Limb (tissue), 2 donors: ENCODE measurements at regions not wholly inside any gene's neighbourhood (a gene's known extent, or its start where the extent isn't known, plus 50 kb on each side); places are given as distances from the start of the nearest gene placed in this dataset.
"Not testable (repeated sequence)": the region's sequence is repeated elsewhere in the genome, so short reads cannot be mapped to it uniquely, and the experiment has no call there.

ENCODE experiments used
- DNase-seq, 2 donors: peaks; one replicate each; pipeline ENCODE4 v3.0.0-alpha.2; 2016; ENCODE audit errors: extremely low spot score in 2 of 2

DNA sequence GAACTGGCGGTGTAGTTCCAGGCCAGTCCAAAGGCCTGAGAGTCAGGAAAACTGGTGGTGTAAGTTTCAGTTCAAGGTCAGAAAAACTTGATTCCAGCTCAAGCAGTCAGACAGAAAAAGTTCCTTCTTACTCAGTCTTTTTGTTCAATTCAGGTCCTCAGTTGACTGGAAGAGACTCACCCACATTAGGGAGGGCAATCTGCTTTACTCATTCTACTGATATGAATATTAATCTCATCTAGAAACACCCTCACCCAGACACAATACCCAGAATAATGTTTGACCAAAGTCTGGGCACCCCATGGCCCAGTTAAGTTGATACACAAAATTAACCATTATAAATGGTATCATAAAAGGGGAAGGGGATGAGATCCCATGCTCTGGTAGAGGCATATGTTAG, 50.1 kb upstream of the LTA4H start:
- no peak for DNase-seq

DNA sequence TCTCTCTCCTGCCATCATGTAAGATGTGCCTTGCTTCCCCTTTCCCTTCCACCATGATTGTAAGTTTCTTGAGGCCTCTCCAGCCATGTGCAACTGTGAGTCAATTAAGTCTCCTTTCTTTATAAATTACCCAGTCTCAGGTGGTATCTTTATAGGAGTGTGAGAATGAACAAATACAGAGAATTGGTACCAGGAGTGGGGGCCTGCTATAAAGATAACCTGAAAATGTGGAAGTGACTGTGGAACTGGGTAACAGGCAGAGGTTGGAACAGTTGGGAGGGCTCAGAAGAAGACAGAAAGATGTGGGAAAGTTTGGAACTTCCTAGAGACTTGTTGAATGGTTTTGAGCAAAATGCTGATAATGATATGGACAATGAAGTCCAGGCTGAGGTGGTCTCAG, 50.8 kb upstream of the LTA4H start:
- not testable (repeated sequence) for DNase-seq

DNA sequence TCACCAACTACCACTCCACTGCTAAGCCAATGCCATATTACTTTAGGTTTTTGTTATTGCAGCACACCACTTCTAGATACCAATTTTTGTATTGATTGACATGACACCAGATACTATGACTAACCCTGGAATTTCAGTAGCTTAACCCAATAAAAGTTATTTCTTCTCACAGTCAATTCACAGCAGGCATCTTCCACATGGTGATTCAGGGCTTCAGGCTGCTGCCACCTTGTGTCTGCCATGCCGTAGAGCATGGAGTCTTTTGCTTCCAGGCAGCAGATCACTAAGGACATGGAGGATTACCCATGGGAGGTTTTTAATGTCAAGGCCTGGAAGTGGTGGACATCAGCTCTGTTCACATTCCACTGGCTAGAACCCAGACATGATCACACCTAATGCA, 56.4 kb upstream of the LTA4H start:
- DNase-seq: no peak

DNA sequence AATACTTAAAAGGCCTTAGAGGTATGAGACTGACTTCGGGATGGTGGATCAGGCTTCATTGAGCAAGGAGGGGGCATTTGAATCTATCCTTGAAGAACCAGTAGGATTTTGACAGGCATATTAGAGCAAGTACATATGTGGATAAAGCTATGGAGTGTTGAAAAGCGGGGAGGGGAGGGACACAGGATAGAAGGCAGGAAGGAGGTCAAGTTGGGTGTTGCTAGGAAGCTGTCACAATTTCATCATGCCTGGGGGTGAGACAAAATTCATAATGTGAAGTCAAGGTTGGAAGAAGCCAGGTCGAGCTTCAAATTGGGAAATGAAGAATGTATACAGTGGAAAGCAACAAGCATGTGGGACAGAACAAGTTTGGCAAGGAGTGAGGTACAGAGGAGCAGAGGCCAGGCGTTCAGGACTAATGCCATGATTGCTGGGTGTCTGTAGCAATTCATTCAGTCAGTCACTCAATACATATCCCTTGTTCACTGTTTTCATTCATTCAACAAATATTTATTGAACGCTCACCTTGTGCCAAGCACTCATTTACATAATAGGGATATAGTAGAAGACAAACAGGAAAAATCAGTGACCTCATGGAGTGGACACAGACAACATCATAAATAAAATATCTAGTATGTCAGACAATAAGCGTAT, 58.3 kb upstream of the LTA4H start:
- DNase-seq: no peak

DNA sequence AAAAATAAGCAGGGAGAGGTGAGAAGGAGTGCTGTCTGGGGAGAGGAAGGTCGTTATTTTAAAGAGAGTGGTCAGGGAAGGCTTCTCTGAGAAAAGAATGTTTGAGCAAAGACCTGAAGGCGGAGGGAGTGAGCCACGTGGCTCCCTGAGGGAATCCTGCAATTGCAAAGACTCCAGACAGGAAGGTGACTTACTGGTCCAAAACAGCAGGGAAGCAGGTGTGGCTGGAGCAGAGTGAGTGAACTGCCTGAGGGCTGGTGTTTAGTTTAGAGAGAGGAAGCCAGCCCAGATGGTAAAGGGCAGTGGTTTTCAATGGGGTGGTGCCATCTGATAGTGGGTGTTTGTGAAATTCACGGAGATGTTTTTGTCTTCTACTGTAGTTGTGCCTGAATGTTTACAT, 58.8 kb upstream of the LTA4H start:
- DNase-seq: no peak

DNA sequence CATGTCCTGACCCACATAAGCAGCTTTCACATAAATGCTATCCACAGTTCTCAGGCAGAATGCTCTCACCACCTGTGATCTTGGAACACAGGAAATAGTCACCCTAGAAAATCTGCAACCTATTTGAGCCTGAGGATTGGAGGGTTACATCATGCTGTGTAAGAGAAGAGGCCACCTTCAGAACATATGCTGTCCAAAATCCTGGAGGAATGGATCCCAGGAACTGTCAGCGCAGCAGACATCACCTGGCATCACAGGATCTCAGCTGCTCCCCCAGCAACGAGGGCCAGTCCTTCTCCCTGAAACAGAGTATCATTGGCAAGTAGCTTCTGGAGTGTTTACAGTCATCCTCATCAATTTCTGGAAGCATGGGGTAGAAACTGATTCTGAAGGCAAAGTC, 63.2 kb upstream of the LTA4H start:
- DNase-seq: no peak

DNA sequence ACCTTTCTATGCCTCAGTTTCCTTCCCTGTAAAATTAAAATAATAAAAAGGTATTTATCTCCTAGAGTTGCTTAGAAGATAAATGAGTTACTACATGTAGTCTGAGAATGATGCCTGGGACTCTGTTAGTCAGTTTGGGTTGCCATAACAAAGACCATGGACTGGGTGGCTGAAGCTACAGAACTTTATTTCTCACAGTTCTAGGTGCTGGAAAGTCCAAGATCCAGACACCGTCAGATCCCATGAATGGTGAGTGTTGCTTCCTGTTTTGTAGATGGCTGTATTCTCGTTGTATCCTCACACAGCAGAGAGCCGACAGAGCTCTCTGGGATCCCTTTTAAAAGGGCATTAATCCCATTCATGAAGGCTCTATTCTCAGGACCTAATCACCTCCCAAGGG, 64.0 kb upstream of the LTA4H start:
- DNase-seq: no peak

DNA sequence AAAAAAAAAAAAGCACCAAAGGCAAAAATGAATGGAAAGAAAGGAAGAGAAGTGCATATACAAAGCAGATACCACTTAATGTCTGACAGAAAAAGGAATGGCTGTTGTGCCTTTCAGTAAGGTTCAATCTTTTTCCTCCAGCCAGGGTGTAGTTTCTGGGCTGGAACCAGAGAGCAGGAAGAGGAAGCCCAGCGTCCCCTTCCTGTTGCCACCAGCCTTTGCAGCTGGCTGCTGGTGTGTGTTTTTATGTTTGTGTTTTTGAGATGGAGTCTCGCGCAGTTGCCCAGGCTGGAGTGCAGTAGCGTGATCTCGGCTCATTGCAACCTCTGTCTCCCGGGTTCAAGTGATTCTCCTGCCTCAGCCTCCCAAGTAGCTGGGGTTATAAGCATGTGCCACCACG, 64.6 kb upstream of the LTA4H start:
- no peak for DNase-seq

DNA sequence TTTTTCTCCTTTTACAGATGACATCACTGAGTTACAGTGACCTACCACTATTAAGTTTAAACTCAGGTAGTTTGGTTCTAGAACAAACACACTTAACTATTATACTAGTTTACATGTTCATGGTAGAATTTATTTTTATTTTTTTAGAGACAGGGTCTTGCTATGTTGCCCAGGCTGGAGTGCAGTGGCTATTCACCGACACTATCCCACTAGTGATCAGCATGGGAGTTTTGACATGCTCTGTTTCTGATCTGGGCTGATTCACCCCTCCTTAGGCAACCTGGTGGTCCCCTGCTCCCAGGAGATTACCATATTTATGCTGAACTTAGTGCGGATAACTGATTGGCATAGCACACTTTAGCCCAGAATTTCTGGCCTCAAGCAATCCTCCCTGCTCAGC, 66.4 kb upstream of the LTA4H start:
- DNase-seq: no peak

DNA sequence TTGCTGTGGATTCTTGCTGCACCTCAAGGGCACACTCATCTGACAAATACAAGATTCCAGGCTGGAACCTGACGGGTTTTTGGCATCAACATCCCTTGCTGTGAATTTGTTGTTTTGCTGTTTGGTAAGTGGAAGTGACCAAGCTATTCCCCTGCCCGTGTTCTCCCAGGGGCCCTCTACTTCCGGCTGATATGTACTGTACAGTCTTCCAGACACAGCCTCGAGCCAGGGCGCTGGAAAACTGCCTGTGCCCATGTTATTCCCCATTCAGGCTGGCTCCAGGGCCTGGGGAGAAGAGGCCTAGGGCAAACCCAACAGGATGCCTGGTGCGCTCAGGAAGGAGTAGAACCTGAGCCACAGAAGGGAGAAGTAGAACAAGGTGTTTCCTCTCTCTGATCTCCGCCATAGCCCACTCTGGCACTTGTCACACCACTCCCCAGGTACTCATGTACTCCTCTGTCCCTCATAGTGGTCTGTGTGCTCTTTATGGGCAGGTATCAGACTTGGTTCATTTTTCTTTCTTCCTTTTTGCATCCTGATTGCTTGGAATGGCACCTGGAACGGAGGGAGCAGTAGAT, 67.8 kb upstream of the LTA4H start:
- no peak for DNase-seq

DNA sequence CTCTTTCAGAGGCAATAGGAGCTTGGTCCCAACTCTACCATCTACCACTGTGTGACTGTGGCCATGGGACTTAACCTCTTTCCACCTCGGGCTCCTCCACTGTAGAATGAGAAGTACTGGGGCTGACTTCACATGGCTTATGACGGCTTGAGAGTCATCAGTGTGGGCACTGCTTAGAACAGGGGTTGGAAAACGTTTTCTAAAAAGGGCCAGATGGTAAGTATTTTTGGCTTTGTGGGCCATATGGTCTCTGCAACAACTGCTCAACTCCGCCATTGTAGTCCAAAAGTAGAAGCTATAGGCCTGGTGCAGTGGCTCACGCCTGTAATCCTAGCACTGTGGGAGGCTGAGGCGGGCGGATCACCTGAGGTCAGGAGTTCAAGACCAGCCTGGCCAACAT, 69.2 kb upstream of the LTA4H start:
- no peak for DNase-seq

DNA sequence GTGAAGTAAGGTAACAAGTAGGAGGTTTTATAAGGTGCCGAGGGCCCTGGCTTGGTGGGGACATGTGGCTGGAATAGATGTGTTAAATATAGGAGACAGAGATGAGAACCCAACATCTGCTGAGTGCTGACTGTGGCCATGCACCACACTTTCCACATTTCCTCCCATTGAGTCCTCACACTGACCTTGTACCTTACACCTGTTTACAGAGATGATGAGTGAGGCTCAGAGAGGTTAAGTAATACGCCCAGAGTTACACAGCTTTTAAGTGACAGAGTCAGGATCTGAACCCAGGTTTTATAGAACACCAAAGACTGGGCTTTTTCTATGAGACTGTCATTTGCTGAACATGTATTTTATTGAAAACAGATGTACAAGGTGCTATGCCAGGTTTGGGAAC, 70.8 kb upstream of the LTA4H start:
- no peak for DNase-seq

DNA sequence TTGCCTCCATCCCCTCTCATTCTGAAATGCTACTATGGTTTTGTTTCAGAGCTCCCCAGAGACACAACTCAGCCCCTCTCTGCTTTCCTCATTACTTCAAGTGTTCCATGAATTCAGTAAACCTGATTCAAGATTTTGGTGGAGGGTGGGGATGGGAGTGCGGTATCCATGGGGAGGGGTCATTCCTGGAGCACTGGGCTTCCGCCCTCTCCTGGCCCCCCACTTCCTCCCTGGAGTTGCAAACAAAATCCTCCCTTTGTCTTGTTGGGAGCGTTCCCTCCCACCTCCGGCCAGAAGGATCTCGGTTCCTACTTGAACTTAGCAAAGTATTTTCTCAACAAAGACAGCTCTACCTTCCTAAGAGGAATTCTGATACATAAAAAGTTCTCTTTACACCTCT, 71.8 kb upstream of the LTA4H start:
- peak in 1 of 2 donors; percentile 36 for DNase-seq

DNA sequence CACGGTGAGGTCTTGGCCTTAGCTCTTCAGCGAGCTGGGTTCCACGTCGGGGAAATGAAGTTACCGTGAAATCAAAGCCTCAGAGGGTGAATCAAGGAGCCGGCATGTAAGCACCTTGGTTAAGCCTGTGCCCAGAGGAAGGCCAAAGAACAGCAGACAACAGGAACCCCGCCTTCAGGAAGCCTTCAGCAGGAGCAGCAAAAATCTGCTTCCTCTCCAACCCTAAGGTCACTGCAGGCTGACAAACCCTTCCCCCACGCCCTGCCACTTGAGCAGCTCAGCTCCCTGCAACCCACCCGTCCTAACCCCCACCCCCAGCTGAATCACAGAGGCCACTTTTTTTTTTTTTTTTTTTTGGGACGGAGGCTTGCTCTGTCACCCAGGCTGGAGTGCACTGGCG, 72.9 kb upstream of the LTA4H start:
- DNase-seq: no peak

DNA sequence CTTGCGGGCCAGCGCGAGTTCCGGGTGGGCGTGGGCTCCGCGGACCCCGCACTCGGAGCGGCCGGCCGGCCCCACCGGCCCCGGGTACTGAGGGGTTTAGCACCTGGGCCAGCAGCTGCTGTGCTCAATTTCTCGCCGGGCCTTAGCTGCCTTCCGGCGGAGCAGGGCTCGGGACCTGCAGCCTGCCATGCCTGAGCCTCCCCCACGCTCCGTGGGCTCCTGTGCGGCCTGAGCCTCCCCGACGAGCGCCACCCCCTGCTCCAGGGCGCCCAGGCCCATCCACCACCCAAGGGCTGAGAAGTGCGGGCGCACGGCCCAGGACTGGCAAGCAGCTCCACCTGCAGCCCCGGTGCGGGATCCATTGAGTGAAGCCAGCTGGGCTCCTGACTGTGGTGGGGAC, 73.6 kb upstream of the LTA4H start:
- DNase-seq: not testable (repeated sequence)

DNA sequence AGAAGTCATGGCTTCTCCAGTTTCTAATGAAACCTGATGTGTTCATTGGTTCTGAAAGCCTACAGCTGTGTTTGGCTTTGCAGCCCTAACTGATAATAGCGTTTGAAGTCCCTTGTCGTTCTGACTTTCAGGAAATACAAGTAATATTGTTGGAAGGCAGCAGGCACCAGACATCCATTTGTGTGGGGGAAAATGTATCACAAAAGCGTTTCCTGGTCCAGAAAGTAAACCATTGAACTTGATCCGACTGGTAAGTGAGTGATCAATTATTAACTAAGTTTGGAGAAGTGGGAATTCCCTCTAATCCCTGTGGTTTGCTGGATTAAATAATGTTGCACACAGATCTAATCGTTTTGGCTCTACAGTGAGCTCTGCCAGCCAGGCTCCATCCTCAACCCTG, 77.3 kb upstream of the LTA4H start:
- DNase-seq: no peak

DNA sequence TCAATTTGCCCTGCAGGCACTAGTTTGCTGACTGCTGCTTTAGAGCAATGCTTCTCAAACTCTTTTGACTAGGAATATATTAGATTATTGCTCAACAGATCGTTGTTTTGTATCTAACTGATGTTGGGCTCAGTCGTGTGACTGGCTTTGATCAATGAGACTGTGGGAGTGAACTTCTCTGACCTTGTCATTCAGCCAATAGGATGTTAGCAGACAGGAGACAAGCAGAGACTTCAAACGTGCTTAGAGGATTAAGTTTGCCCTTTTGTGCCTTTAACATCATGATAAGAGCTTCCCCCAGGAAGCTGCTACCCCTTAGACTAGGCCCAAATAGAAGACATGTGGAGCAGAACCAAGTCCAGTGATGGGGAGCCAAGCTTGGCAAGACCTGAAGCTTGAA, 76.7 kb upstream of the ELK3 start:
- DNase-seq: no peak

DNA sequence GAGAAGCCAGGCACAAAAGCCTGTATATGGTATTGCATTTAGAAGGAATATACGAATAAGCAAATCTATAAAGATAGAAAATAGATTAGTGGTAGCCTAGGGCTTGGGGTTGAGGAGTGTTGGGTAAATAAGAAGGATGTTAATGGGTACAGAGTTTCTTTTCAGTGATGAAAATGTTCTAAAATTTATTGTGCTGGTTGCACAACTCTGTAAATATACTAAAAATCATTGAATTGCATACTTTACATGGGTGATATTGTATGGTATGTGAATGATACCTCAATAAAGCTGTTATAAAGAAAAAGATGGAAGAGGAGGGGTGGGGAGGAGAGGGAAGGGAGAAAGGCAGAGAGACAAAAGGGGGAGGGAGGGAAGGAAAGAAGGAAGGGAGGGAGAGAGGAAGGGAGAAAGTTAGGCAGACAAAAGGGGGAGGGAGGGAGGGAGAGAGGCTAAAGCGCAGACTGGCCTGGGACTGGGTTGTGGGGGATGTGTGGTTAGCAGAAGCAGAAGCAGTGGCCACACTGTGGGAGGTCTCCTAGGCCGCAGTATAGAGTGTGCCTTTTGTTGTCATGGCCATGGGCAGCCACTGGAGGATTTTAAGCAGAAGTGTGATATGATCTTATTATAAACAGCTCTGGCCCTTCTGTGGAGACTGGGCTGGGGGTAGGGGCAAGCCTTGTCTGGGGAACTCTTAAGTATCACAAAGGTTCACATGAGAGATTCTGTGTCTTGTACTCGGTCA, 73.6 kb upstream of the ELK3 start:
- DNase-seq: no peak

DNA sequence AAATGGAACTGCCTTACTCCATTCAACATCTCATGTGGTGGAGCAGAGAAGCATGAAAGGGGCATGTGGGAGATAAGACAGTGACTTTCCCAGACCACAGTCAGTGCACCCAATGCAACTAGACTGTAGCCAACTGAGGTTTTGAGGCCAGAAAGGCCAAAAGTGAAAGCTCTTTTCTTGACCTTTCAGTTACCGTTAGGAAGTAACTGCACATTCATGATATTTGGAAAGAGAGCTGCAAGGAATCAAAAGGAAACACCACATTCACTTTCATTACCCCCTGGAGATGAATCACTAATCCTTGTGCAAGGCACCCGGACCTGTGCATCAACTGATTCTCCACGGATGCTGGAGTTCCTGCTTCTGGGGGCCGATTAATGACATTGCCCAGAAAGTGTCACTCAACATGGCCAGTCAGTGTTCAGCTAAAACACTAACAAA, 72.9 kb upstream of the ELK3 start:
- no peak for DNase-seq

DNA sequence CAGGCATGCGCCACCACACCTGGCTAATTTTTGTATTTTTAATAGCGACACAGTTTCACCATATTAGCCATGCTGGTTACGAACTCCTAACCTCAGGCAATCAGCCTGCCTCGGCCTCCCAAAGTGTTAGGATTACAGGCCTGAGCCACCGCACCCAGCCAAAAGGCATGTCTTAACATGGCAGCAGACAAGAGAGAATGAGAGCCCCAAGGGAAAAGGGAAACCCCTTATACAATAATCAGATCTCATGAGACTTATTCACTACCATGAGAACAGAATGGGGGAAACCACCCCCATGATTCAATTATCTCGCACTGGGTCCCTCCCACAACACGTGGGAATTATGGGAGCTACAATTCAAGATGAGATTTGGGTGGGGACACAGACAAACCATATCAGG, 65.9 kb upstream of the ELK3 start:
- not testable (repeated sequence) for DNase-seq

DNA sequence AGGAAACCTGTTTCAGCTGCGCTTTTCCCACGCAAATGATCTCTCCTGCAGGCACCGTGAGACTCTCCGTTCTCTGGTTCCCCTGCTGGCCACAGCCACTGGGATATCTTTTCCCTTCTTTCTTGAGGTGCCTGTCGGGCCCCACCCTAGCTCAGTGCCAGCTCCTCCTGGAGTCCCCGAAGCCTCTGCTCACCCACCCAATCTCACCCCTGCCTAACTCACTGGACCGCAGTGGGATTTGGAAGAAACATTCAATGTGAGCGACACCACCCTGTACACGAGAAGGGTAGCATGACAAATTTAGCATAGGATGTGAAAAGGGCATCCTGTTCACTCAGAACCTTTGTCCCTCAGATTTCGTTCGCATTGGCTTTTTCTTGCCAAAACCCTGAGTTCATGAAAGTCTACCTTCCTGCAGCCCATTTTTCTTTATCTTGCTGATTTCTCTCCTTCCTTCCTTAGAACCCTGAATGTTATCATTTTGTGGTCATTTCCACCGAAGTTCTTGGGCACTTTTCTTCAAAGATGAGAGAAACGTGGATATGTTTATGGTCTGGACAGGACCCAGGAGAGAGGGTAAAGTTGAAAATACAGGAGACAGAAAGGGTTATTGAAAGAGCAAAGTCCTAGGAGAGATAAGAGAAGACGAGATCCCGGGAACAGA, 63.6 kb upstream of the ELK3 start:
- no peak for DNase-seq

DNA sequence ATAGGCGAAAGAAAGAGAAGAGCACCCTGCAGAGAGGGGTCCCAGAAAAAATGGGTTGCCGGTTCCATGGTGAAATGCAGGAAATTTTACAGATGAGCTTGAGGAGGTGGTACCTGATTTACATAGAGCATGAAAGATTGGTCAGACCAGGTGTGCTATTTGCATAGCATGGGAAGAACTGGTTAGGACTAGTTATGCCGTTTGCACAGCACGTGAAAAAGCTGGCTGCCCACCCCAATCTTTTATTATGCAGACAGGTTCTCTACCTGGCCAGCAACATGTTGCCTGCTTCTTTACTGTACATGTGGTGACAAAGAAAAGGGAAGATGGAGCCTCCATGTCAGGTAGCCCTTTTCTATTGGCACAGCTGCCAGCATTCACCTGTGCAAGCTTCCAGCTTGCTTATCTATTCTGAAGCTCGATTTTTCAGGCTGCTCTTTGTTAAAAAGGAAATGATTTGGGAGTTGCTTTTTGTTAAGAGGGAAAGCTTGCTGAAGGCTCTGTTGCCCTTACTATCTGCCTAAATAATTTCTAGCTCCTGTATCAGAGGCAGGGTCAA, 62.9 kb upstream of the ELK3 start:
- no peak for DNase-seq
